ENCODE measurements at regions not wholly inside any gene's neighbourhood (a gene's known extent, or its start where the extent isn't known, plus 50 kb on each side); places are given as distances from the start of the nearest gene placed in this dataset.
A peak's percentile ranks its signal among the peaks of the same experiment; 100 is the strongest.
"Not testable (repeated sequence)": the region's sequence is repeated elsewhere in the genome, so short reads cannot be mapped to it uniquely, and the experiment has no call there.

GRCh38 chr1:171397851-171398469, 84.0 kb downstream of the FMO4 start:
- no peak for DNase-seq

GRCh38 chr1:171403393-171403792, 81.9 kb upstream of the PRRC2C start:
- no peak for DNase-seq

- DNase-seq, result no peak
These were observed 80.0 kb upstream of the PRRC2C start for GRCh38 chr1:171405391-171405714.

GRCh38 chr1:171413557-171413956, 71.8 kb upstream of the PRRC2C start:
- DNase-seq, result not testable (repeated sequence)

- DNase-seq, result no peak
These were observed 66.8 kb upstream of the PRRC2C start for GRCh38 chr1:171418546-171418945.

GRCh38 chr1:171420810-171421209, 64.5 kb upstream of the PRRC2C start:
- DNase-seq, result peak; percentile 34

GRCh38 chr1:171421413-171422020, 63.8 kb upstream of the PRRC2C start:
- DNase-seq, result no peak

GRCh38 chr1:171422511-171422910, 62.8 kb upstream of the PRRC2C start:
- DNase-seq, result no peak

- DNase-seq, result no peak
These were observed 60.8 kb upstream of the PRRC2C start for GRCh38 chr1:171424494-171424893.

- no peak for DNase-seq
These were observed 58.7 kb upstream of the PRRC2C start for GRCh38 chr1:171426645-171427044.

GRCh38 chr1:171427852-171428471, 57.4 kb upstream of the PRRC2C start:
- no peak for DNase-seq

- DNase-seq, result no peak
These were observed 56.2 kb upstream of the PRRC2C start for GRCh38 chr1:171429137-171429536.

- DNase-seq, result no peak
These were observed 53.3 kb upstream of the PRRC2C start for GRCh38 chr1:171431994-171432393.

- DNase-seq, result no peak
These were observed 52.9 kb upstream of the PRRC2C start for GRCh38 chr1:171432473-171432872.

GRCh38 chr1:171433451-171433850, 51.9 kb upstream of the PRRC2C start:
- DNase-seq, result no peak

GRCh38 chr1:171434717-171435346, 50.5 kb upstream of the PRRC2C start:
- peak; percentile 16 for DNase-seq

Measured in activated CD4-positive, alpha-beta T cell treated with anti-CD3 and anti-CD28 coated beads, Interleukin-2, amount 50 U/mL, for 16 hours (primary cell).